ENCODE measurements at regions not wholly inside any gene's neighbourhood (a gene's known extent, or its start where the extent isn't known, plus 50 kb on each side); places are given as distances from the start of the nearest gene placed in this dataset.

DNA sequence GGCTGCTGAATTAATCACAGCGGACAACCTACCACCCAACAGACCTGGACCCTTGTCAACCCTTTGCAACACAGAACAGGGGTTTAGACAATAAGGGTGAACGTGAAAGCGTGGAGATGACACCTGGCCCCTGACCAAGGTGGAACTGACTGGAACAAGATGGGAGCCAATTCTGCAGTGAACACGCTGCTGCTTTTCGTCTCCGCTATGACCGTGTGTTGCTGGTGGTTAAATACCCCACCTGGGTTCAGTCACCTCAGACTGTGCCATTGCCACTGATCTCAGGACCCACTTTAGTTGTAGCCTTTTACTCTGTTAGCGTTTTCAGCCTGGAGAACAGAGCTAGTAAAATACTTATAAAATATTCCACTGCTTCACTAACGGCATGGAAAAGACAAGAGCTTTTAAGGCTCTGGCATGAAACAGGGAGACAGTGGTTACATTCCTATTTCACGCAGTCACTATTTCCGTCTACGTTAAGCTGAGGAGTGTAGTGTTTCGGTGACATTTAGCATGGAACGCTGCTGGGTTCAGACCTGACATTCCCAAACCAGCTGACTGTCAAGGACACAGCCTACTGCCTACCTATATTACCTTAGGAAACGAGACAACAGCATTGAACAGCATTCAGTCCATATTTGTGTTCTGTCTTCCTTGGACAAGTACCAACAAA, 119.5 kb upstream of the PRSS1 start:
- no peaks in the 10 kb centered on the region for H3K27me3 ChIP-seq (ENCODE audit: insufficient read depth, low read length)
- H3K9me2 ChIP-seq (ENCODE audit: insufficient read depth), result no peaks in the 10 kb centered on the region
- H4K20me1 ChIP-seq (ENCODE audit: insufficient read depth), result no peaks in the 10 kb centered on the region
- H3K36me3 ChIP-seq (ENCODE audit: control insufficient read depth in 1 of 2, insufficient read depth in 2 of 2, low read length in 2 of 2), result no peaks in the 10 kb centered on the region
- H3K9me3 ChIP-seq (ENCODE audit: control insufficient read depth in 1 of 2, insufficient read depth in 1 of 2, low read depth in 1 of 2, low read length in 2 of 2), result no peaks in the 10 kb centered on the region
- ChIA-PET CTCF (interaction anchor here (1.0 to 6.4 kb wide), 2 partner anchors 95 to 154 kb away, joined by 4 to 166 read pairs; no protein-coding TSS in a partner anchor), POLR2A (no interaction called here), RAD21 (ENCODE audit: low non-redundant PET in 1 of 2, low total read pairs in 2 of 2, uncharacterized antibody in 2 of 2, unreplicated experiment in 2 of 2) (interaction anchor here in 1 of 2 experiments (0.6 kb wide), 1 partner anchor 154 kb away, joined by 4 read pairs; no protein-coding TSS in a partner anchor)
- no peak overlapping the region for H3K9ac ChIP-seq (ENCODE audit: low read length)
- H3K4me1 ChIP-seq (ENCODE audit: control insufficient read depth in 1 of 2, insufficient read depth in 2 of 2, low read length in 2 of 2), result peaks cover 0 to 7% of the 10 kb centered on the region in 2 experiments; a peak in 1 of 4 replicates
- no peak overlapping the region for H3K4me3 ChIP-seq (replicated peaks in 1 of 2; ENCODE audit: low read depth in 1 of 2, low read length in 2 of 2)
- peak overlapping the region; percentile 9; the same call in 1 of the 2 replicates for H3K4me2 ChIP-seq (ENCODE audit: low read length)
- H3K79me2 ChIP-seq (ENCODE audit: insufficient read depth, low read length), result no peaks in the 10 kb centered on the region
- TF ChIP-seq, protein P1, sequence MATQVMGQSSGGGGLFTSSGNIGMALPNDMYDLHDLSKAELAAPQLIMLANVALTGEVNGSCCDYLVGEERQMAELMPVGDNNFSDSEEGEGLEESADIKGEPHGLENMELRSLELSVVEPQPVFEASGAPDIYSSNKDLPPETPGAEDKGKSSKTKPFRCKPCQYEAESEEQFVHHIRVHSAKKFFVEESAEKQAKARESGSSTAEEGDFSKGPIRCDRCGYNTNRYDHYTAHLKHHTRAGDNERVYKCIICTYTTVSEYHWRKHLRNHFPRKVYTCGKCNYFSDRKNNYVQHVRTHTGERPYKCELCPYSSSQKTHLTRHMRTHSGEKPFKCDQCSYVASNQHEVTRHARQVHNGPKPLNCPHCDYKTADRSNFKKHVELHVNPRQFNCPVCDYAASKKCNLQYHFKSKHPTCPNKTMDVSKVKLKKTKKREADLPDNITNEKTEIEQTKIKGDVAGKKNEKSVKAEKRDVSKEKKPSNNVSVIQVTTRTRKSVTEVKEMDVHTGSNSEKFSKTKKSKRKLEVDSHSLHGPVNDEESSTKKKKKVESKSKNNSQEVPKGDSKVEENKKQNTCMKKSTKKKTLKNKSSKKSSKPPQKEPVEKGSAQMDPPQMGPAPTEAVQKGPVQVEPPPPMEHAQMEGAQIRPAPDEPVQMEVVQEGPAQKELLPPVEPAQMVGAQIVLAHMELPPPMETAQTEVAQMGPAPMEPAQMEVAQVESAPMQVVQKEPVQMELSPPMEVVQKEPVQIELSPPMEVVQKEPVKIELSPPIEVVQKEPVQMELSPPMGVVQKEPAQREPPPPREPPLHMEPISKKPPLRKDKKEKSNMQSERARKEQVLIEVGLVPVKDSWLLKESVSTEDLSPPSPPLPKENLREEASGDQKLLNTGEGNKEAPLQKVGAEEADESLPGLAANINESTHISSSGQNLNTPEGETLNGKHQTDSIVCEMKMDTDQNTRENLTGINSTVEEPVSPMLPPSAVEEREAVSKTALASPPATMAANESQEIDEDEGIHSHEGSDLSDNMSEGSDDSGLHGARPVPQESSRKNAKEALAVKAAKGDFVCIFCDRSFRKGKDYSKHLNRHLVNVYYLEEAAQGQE (IDR thresholded peaks at IDR 0.05; ENCODE audit: low read depth), result no peak
- TF ChIP-seq EGR1 (IDR thresholded peaks at IDR 0.05; ENCODE audit: low read depth), result no peak
- no peak for TF ChIP-seq POLR2AphosphoS5 (IDR thresholded peaks at IDR 0.05; ENCODE audit: low read depth, low read length)
- TF ChIP-seq JUND (IDR thresholded peaks at IDR 0.05), result no peak
- TF ChIP-seq, protein P2, sequence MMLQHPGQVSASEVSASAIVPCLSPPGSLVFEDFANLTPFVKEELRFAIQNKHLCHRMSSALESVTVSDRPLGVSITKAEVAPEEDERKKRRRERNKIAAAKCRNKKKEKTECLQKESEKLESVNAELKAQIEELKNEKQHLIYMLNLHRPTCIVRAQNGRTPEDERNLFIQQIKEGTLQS (IDR thresholded peaks at IDR 0.05), result no peak
- no peak for TF ChIP-seq YY1 (IDR thresholded peaks at IDR 0.05; ENCODE audit: extremely low read depth, insufficient replicate concordance, low read depth, low read length)
- TF ChIP-seq EZH2 (IDR thresholded peaks at IDR 0.05), result no peak
- TF ChIP-seq SIN3A (IDR thresholded peaks at IDR 0.05; ENCODE audit: low read depth), result no peak
- TF ChIP-seq ELF1 (IDR thresholded peaks at IDR 0.05; ENCODE audit: borderline replicate concordance, low read depth), result no peak
- no peak overlapping the region for H2AFZ ChIP-seq (ENCODE audit: low read depth, low read length, poor library complexity, severe bottlenecking)
- no peak for ATAC-seq
- intact Hi-C loops (cut with micrococcal nuclease), result no loop called here
- no peak overlapping the region for H3K27ac ChIP-seq (ENCODE audit: low read depth, low read length)
- no peak for DNase-seq (ENCODE audit: low read depth, low spot score)
- no TSS peak for BruUV-seq (replicated peaks)

Data from HCT116 (cell line).